ENCODE measurements at regions not wholly inside any gene's neighbourhood (a gene's known extent, or its start where the extent isn't known, plus 50 kb on each side); places are given as distances from the start of the nearest gene placed in this dataset.
A peak's percentile ranks its signal among the peaks of the same experiment; 100 is the strongest.
"Not testable (repeated sequence)": the region's sequence is repeated elsewhere in the genome, so short reads cannot be mapped to it uniquely, and the experiment has no call there.

DNA sequence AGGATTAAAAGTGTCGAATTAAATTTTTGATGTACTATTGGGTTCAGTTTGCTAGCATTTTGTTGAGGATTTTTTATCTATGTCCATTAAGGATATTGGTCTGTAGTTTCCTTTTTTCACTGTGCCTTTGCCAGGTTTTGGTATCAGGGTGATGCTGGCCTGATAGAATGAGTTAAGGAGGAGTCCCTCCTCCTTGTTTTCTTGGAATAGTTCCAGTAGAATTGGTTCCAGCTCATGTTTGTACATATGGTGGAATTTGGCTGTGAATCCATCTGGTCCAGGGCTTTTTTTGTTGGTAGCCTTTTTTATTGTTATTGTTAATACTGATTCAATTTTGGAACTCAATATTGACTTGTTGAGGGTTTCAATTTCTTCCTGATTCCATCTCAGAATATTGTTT is 141.8 kb downstream of the SIM1 start:
- DNase-seq (ENCODE audit: low read depth, low spot score): no peak

DNA sequence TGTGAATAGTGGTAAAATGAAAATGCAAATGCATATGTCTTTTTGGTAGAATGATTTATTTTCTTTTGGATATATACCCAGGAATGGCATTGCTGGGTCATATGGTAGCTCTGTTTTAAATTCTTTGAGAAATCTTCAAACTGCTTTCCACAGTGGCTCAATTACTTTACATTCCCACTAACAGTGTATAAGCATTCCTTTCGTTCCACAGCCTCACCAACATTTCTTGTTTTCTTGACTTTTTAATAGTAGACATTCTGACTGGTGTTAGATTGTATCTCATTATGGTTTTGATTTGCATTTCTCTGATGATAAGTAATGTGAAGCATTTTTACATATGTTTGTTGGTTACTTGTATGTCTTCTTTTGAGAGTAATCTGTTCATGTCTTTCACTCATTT is 144.0 kb downstream of the SIM1 start:
- no peak for DNase-seq (ENCODE audit: low read depth, low spot score)

GRCh38 chr6:100317031-100317430 is 147.7 kb downstream of the SIM1 start:
- no peak for DNase-seq (ENCODE audit: low read depth, low spot score)

DNA sequence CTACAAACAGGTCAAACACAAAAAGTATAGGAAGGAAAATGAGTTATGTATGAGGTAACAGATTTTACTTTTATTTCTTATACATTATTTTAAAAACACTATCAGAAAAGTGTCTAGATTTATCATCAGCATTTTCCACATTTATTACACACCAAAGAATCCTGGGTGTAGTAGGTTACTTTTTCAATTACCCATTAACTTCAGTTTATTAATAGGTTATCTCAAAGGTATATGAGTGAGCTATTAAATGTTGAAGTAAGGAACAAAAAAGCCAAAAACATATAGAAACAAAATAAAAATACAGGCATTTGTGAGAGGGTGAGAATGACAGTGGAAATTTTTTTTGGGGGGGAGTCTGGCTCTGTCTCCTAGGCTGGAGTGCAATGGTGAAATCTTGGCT is 150.5 kb downstream of the SIM1 start:
- DNase-seq (ENCODE audit: low read depth, low spot score): no peak

DNA sequence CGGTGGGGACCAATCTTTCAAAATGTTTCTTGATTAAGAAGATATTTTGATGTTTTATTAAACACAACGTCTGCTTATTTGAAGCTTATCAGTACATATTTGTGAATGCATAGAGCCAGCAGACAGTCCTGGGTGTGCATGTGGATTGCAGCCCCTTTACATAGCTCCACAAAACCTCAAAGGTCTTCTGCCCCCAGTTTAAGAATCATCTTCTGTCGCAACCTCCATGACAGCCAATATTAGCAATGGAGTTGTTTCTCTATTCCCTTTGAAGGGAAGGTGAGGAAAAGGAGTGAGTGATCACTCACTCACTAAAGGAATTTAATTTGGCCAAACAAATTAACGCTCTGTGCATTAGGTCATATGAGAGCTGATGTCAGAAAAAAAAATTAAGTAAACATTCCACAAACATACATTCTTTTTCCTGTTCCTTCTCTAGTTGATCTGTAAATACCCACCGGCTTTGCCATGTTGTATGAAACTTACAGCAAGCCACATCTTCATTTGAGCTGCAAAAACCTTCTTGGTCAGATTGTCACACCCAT is 152.9 kb downstream of the SIM1 start:
- DNase-seq (ENCODE audit: low read depth, low spot score): no peak

DNA sequence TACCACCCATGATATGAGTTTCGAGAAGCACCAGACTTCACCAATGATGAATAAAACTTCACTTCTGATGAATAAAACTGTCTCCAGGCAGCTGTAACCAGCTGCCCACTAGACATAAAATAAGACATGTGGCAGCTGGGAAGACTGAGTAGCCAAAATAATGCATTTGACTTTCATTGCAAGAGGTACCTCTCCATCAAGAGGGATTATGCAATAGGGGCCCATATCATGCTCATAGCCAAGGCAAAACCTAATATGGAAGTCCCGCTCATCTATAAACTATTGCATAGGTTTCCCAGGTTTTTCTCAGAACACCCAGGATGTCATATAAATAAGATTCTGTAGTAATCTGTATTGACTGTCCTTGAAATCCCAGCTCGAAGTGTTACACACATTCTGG is 155.5 kb downstream of the SIM1 start:
- no peak for DNase-seq (ENCODE audit: low read depth, low spot score)

DNA sequence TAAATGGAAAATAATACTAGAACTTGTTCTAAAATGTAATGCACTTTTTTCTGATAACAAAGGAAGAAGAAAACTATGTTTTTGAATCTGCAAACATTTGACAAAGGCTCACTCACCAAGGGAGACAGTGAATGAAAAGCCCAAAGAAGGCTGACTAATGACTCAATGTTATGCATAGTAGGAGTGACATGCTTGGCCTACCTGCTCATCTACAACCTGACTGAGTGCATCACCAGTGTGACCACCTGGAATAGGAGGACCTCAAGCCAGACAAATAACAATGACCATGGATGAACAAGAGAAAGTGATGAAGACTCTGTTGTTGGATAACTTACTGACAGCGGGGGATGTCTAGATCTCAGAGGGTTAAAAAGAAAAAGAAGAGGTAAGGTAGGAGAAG is 157.2 kb downstream of the SIM1 start:
- DNase-seq (ENCODE audit: low read depth, low spot score): no peak

DNA sequence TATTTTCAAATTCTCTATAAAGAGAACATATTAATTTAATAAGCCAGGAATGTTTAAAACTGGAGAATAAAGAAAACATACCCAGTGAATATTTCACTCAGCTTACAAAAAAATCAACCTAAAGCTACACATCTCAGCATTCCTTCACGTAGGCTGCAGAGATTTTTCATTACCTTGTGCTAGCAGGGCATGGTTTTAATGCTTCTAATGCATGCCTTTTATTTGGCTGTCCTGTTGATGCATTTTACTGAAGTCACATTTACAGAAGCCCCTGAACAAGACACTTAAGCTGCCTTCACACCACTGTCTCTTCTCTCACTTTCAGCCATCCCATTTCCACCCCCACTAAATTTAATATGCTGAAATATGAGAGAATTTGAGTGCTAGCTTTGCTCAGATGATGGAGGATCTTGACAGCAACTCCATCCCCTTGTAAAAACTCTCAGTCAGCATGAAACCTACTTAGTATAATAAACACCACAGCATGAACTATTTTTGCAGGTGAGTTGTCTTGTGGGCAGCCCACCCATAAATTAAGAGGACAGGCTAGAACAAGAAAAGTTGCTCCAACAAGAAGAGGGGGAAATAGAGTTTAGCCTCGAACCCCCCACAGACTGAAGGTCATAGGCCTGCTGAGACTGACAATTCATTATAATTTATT is 159.4 kb downstream of the SIM1 start:
- no peak for DNase-seq (ENCODE audit: low read depth, low spot score)

GRCh38 chr6:100304575-100304974 is 160.1 kb downstream of the SIM1 start:
- DNase-seq (ENCODE audit: low read depth, low spot score): no peak

DNA sequence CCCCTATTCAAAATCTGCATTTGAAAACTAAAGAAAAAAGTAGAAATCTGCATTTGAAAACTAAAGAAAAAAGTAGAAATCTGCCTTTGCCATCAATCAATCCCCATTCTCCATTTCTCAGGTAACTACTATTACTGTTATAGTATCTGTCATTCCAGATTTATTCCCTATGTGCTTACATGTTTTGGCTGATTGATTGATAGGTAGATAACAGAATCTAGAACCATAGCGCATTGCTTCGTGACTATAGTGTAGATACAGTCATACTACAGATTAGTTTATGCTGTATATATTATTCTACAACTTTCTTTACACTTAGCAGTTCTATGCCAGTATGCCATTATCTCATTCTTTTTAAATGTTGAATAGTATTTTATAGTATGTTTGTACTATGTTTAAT is 163.0 kb downstream of the SIM1 start:
- no peak for DNase-seq (ENCODE audit: low read depth, low spot score)

DNA sequence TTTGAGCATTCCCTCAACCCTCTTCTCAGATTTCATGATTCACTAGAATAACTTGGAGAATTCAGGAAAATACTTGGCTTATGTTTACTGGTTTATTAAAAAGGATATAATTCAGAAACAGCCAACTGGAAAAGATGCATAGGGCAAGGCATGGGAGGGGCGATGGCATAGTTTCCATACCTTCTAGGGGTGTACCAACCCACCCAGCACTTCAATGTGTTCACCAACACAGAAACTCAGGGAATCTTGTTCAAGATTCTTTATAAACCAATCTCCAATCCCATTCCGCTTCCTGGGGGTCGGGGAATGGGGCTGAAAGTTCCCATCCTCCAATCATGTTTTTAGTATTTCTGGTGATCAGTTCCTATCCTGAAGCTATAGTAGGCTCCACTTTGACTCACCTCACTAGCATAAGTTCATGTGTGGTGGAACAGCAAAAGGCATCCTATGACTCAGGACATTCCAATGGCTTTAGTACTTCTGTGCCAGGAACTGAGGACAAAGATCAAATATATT is 164.4 kb downstream of the SIM1 start:
- no peak for DNase-seq (ENCODE audit: low read depth, low spot score)

- no peak for DNase-seq (ENCODE audit: low read depth, low spot score)
These were observed 167.7 kb downstream of the SIM1 start for GRCh38 chr6:100296810-100297544.

GRCh38 chr6:100295172-100295571 is 169.5 kb downstream of the SIM1 start:
- not testable (repeated sequence) for DNase-seq (ENCODE audit: low read depth, low spot score)

DNA sequence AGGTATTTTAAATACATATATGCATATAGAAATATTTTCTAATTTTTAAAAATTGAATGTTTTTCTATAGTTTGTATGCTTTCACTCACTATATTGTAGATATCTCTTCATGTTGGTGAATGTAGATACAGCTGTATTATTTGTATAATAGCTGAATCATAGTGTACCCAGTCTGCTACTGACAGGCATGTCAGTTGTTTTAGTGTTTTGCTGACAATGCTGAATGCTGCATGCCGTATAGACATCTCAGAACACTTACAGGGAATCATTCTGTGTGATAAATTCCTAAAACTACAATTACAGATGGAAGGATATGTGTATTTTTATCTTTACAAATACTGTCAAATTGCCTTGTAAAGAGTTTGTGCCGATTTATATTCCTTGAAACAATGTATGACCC is 175.4 kb downstream of the SIM1 start:
- DNase-seq (ENCODE audit: low read depth, low spot score): no peak

DNA sequence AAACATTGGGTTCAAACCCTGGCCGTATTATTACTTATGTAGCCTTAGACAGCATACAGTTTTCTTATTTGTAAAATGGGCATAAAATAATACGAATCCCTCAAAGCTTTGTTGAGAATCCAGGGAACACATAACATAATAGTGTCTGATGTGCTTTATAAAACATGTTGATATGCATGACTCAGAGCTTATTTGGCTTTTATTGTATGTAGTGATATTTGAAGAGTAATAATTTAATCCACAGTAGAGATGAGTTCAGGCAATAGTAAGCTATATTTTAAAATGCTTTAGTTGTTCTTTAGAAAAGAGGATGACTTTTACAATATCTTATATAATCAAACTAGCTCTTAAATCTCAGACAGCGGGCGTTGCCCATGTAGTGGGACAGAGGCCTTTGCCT is 176.4 kb downstream of the SIM1 start:
- no peak for DNase-seq (ENCODE audit: low read depth, low spot score)

DNA sequence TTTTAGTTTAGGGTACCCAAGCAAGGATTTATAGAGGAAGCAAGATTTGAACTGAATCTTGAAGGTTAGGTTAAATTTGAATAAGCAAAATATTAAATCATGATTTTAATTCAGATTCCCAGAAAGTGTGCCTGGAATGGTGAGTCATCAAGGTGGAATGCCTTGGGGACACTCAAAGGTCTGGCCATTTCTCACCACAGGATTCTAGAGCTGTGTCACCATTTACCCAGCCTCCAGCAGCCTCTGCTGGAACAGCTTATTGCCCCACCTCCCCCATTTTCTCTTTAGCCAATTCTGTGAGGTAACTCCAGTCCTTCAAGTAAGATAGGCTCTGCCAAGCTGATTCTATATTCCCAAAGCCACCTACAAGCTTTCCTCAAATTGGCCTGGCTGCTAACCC is 181.4 kb downstream of the SIM1 start:
- peak; percentile 68 for DNase-seq (ENCODE audit: low read depth, low spot score)

GRCh38 chr6:100281471-100281901 is 183.2 kb downstream of the SIM1 start:
- peak; percentile 76 for DNase-seq (ENCODE audit: low read depth, low spot score)

DNA sequence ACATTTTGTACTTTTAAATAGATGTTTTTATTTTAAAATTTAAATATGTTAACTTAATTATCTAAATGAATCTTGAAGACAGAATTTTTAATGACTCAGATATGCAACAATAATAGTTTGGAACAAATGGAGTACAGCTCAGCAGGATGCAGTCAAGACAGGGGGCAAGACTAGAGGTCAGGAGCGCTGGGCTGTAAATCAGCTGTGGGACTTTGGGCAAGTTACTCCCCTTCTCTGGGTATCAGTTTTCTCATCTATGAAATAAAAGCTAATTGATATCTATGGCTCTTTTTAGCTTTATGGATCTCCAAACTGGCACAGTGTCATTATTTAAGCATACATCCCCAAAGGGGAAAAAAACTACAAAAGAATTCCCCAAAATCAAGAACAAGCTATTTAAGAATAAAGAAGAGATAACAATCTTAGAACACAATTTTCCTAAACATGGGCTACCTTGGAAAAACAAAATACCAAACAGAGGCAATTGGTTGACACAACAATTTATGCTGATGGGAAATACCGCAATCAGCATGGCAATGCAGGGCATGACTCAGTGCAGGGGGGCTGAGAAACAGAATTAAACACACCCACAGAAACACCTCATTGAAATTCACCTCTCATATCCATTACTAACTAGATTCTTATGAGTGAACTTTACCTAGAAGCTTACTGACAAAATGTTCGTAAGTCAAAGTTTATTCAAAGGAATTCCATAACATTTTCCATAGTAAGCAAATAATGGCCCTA is 188.2 kb downstream of the SIM1 start:
- DNase-seq (ENCODE audit: low read depth, low spot score): no peak

DNA sequence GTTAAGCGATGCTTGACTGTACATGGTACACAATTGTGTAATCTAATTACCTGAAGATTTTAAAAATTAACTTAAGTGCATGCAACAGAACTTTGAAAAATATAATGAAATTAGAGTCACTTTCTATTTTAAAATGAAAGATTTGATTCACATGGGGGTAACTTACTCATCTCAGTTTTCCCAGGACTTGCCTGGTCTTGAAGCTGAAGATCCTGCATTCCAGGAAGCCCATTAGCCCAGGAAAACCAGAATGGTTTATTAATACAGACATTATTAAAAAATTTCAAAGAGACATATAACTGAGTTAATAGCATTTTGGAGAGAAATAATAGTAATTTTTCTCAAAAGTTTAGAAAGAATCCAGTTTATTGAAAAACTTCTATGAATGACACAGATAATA is 190.6 kb downstream of the SIM1 start:
- DNase-seq (ENCODE audit: low read depth, low spot score): no peak

- DNase-seq (ENCODE audit: low read depth, low spot score): no peak
These were observed 193.1 kb downstream of the SIM1 start for GRCh38 chr6:100271625-100272024.

GRCh38 chr6:100271202-100271601 is 193.5 kb downstream of the SIM1 start:
- no peak for DNase-seq (ENCODE audit: low read depth, low spot score)

DNA sequence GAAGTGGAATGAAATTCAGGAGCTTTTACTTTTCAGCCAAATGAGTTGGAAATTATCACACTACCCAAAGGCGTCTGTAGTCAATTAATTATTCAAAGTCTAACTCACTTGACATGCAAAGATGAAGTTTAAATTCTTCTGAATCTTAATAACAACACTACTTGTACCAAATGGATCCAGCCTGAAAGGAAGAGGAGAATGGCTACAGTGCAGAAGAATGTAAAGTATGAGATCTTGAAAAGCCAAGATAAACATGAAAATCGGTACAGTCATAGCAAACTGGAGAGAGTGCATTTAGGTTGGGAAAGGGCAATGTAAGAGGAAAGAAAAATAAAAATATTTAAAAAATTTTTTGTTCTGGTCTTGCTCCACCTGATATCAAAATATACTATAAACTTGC is 195.5 kb downstream of the SIM1 start:
- DNase-seq (ENCODE audit: low read depth, low spot score): no peak

Data from ELF-1 (cell line).